Vagina (tissue), 2 donors: ENCODE measurements at regions not wholly inside any gene's neighbourhood (a gene's known extent, or its start where the extent isn't known, plus 50 kb on each side); places are given as distances from the start of the nearest gene placed in this dataset.

Experiments
- POLR2A ChIP-seq, 2 donors: fragments of 450-650 bp; IDR thresholded peaks; one replicate each; pipeline ENCODE4 v1.6.1; 2017; ENCODE audit warnings: antibody characterized with exemption in 2 of 2, mild to moderate bottlenecking in 2 of 2, moderate library complexity in 2 of 2
- TF ChIP-seq, protein P1 (sequence below), 3 experiments: fragments of 450-650 bp in 2 of 3; fragments of 200-600 bp in 1 of 3; sonication (generic) in 1 of 3; IDR thresholded peaks; one replicate each; pipeline ENCODE4 v1.5.1; 2017 to 2019; ENCODE audit warnings: antibody characterized with exemption in 3 of 3, mild to moderate bottlenecking in 2 of 3, moderate library complexity in 2 of 3

DNA sequence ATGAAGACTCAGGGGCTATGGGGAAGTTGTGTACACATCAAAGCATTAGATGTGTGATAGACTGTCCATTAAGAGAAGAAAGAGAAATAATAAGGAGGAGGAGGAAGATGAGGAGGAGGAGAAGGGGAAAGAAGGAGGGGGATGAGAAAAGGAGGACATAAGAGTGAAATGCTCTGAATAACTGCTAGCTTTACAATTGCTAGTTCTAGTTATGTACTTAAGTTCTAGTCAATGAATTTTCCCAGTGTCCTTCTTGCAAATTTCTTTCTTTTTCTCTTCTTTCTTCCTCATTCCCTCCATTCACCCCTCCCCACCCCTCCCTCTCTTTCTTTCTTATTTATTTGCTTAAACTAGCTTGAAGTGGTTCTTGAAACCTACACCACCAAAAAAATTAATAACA is 534.9 kb upstream of the GRAMD2B start:
- TF ChIP-seq, protein P1, sequence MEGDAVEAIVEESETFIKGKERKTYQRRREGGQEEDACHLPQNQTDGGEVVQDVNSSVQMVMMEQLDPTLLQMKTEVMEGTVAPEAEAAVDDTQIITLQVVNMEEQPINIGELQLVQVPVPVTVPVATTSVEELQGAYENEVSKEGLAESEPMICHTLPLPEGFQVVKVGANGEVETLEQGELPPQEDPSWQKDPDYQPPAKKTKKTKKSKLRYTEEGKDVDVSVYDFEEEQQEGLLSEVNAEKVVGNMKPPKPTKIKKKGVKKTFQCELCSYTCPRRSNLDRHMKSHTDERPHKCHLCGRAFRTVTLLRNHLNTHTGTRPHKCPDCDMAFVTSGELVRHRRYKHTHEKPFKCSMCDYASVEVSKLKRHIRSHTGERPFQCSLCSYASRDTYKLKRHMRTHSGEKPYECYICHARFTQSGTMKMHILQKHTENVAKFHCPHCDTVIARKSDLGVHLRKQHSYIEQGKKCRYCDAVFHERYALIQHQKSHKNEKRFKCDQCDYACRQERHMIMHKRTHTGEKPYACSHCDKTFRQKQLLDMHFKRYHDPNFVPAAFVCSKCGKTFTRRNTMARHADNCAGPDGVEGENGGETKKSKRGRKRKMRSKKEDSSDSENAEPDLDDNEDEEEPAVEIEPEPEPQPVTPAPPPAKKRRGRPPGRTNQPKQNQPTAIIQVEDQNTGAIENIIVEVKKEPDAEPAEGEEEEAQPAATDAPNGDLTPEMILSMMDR (IDR thresholded peaks at IDR 0.05), result no peak
- TF ChIP-seq POLR2A (IDR thresholded peaks at IDR 0.05), result no peak
